IMR-90 (cell line): ENCODE measurements at regions not wholly inside any gene's neighbourhood (a gene's known extent, or its start where the extent isn't known, plus 50 kb on each side); places are given as distances from the start of the nearest gene placed in this dataset.

Experiments
- ATAC-seq: fragments of 200-7000 bp; cut with Tn5 transposase; 2 replicates; pipeline ENCODE4 v1.9.1; 2020; ENCODE audit warnings: low read depth, mild to moderate bottlenecking, moderate library complexity
- BruUV-seq: library from RNA; stranded (reverse); fragments of 400-500 nt; replicated peaks from 2 replicates; lab custom pipeline; 2021; lab: Mats Ljungman, UMichigan
- CTCF ChIA-PET: fragments of 300-600 bp; formaldehyde crosslinking; extraction: SDS; loops from one replicate; lab custom pipeline; 2021; ENCODE audit warnings: antibody characterized with exemption; lab: Yijun Ruan, JAX
- POLR2A ChIA-PET: fragments of 300-600 bp; sonication (Branson Sonifier 250); formaldehyde crosslinking; loops from one replicate; lab custom pipeline; 2022; ENCODE audit warnings: antibody characterized with exemption; ENCODE audit not compliant: unreplicated experiment; lab: Charles Lee
- DNase-seq: peaks from one replicate; pipeline ENCODE4 v3.0.0; 2013
- H2AFZ ChIP-seq: replicated peaks from 2 replicates; pipeline ENCODE3; 2013; ENCODE audit warnings: low read length, mild to moderate bottlenecking; ENCODE audit not compliant: poor library complexity
- H2AK5ac ChIP-seq: 2 replicates; pipeline ENCODE4 v1.6.1; 2013; ENCODE audit warnings: low read depth, low read length, inconsistent platforms
- H2AK9ac ChIP-seq: replicated peaks from 2 replicates; pipeline ENCODE3; 2013; ENCODE audit warnings: mild to moderate bottlenecking, low read depth, low read length, moderate library complexity; ENCODE audit not compliant: poor library complexity
- H2BK120ac ChIP-seq: 2 replicates; pipeline ENCODE4 v1.6.1; 2013; ENCODE audit warnings: low read depth, low read length, inconsistent platforms
- H2BK15ac ChIP-seq: 3 replicates; pipeline ENCODE4 v1.6.1; 2013; ENCODE audit warnings: low read depth, low read length, inconsistent platforms
- H2BK20ac ChIP-seq: 2 replicates; pipeline ENCODE4 v1.6.1; 2013; ENCODE audit warnings: low read depth, mild to moderate bottlenecking, inconsistent platforms, low read length, moderate library complexity
- H2BK5ac ChIP-seq: 2 replicates; pipeline ENCODE4 v1.6.1; 2013; ENCODE audit warnings: mild to moderate bottlenecking, low read depth, low read length, inconsistent platforms; ENCODE audit not compliant: poor library complexity, severe bottlenecking
- H3K14ac ChIP-seq: replicated peaks from 2 replicates; pipeline ENCODE4 v1.6.1; 2013; ENCODE audit warnings: low read depth, low read length, inconsistent platforms
- H3K18ac ChIP-seq: 2 replicates; pipeline ENCODE4 v1.6.1; 2013; ENCODE audit warnings: low read depth, low read length, control low read depth
- H3K23ac ChIP-seq: 2 replicates; pipeline ENCODE4 v1.6.1; 2013; ENCODE audit warnings: low read depth, low read length, inconsistent platforms
- H3K27ac ChIP-seq: 2 replicates; pipeline ENCODE4 v1.5.1; 2013; ENCODE audit warnings: mild to moderate bottlenecking, control low read depth, low read length; ENCODE audit not compliant: insufficient read depth
- H3K27me3 ChIP-seq: 2 replicates; pipeline ENCODE4 v1.6.1; 2013; ENCODE audit warnings: low read length; ENCODE audit not compliant: control insufficient read depth, insufficient read depth
- H3K36me3 ChIP-seq: 2 replicates; pipeline ENCODE4 v1.6.1; 2013; ENCODE audit warnings: low read length, mixed read lengths; ENCODE audit not compliant: control insufficient read depth, insufficient read depth
- H3K4ac ChIP-seq: 2 replicates; pipeline ENCODE4 v1.6.1; 2013; ENCODE audit warnings: low read depth, low read length, inconsistent platforms
- H3K4me1 ChIP-seq: 2 replicates; pipeline ENCODE4 v1.6.1; 2013; ENCODE audit warnings: low read length, mixed read lengths; ENCODE audit not compliant: control insufficient read depth, insufficient read depth
- H3K4me2 ChIP-seq: 2 replicates; pipeline ENCODE4 v1.6.1; 2013; ENCODE audit warnings: low read depth, mild to moderate bottlenecking, control low read depth, low read length, moderate library complexity
- H3K4me3 ChIP-seq: 2 replicates; pipeline ENCODE4 v1.5.1; 2013; ENCODE audit warnings: low read depth, mild to moderate bottlenecking, control low read depth, low read length, moderate library complexity; ENCODE audit not compliant: insufficient read depth
- H3K56ac ChIP-seq: 2 replicates; pipeline ENCODE4 v1.6.1; 2013; ENCODE audit warnings: low read length, inconsistent platforms; ENCODE audit not compliant: insufficient read depth; ENCODE audit errors: extremely low read depth
- H3K79me1 ChIP-seq, 2 experiments: 2 replicates each; pipeline ENCODE4 v1.6.1; 2013; ENCODE audit warnings: low read length in 2 of 2, inconsistent platforms in 1 of 2, low read depth in 1 of 2
- H3K9ac ChIP-seq: 2 replicates; pipeline ENCODE4 v1.6.1; 2013; ENCODE audit warnings: low read depth, low read length, control low read depth
- H3K9me1 ChIP-seq: 2 replicates; pipeline ENCODE4 v1.6.1; 2013; ENCODE audit warnings: low read length, inconsistent platforms; ENCODE audit not compliant: insufficient read depth
- H3K9me3 ChIP-seq: 2 replicates; pipeline ENCODE4 v1.6.1; 2013; ENCODE audit warnings: low read length; ENCODE audit not compliant: control insufficient read depth, insufficient read depth
- H4K20me1 ChIP-seq: 2 replicates; pipeline ENCODE4 v1.6.1; 2013; ENCODE audit warnings: low read length, inconsistent platforms; ENCODE audit not compliant: insufficient read depth
- H4K5ac ChIP-seq: 2 replicates; pipeline ENCODE4 v1.6.1; 2013; ENCODE audit warnings: mild to moderate bottlenecking, low read depth, low read length, control low read depth
- H4K8ac ChIP-seq, 2 experiments: 2 replicates each; pipeline ENCODE4 v1.6.1; 2013; ENCODE audit warnings: low read depth in 2 of 2, low read length in 2 of 2, control low read depth in 1 of 2, inconsistent platforms in 1 of 2
- H4K91ac ChIP-seq: 2 replicates; pipeline ENCODE4 v1.6.1; 2013; ENCODE audit warnings: low read depth, low read length, inconsistent platforms; ENCODE audit not compliant: insufficient read depth
- BHLHE40 ChIP-seq: fragments of 150-350 bp; IDR thresholded peaks from 2 replicates; pipeline ENCODE4 v1.6.1; 2016; ENCODE audit warnings: mild to moderate bottlenecking, low read depth, low read length
- CEBPB ChIP-seq: IDR thresholded peaks from 2 replicates; pipeline ENCODE4 v1.6.1; 2012; ENCODE audit warnings: low read depth, low read length, improper control_type of control experiment
- RAD21 ChIP-seq: IDR thresholded peaks from 2 replicates; pipeline ENCODE4 v1.6.1; 2012; ENCODE audit warnings: low read length, improper control_type of control experiment
- RCOR1 ChIP-seq: IDR thresholded peaks from 2 replicates; pipeline ENCODE4 v1.6.1; 2012; ENCODE audit warnings: mild to moderate bottlenecking, low read length, improper control_type of control experiment; ENCODE audit not compliant: insufficient replicate concordance
- RFX5 ChIP-seq: IDR thresholded peaks from 2 replicates; pipeline ENCODE4 v1.8.0; 2012; ENCODE audit warnings: low read depth, mild to moderate bottlenecking, low read length, moderate library complexity
- USF2 ChIP-seq: fragments of 150-350 bp; IDR thresholded peaks from 2 replicates; pipeline ENCODE4 v1.6.1; 2017; ENCODE audit warnings: mild to moderate bottlenecking, antibody characterized with exemption, low read length, low read depth
- WGBS, 2 experiments: methylation state at CpG; one replicate each; pipeline versions ENCODE4 v1.1.5 to v1.1.7; 2013; ENCODE audit warnings: missing lambda C conversion rate in 2 of 2; ENCODE audit not compliant: insufficient read length in 1 of 2; ENCODE audit errors: extremely low coverage in 2 of 2; 5-methylcytosine and 5-hydroxymethylcytosine counted together
- dilution Hi-C: fragments of 300-500 bp; cut with HindIII; formaldehyde crosslinking; loops from one replicate; pipeline ENCODE4 v1.14.3; 2018; ENCODE audit warnings: low sequenced_read_pairs; ENCODE audit not compliant: unreplicated experiment
- in situ Hi-C: fragments of 300-500 bp; cut with MboI; formaldehyde crosslinking; loops from 3 replicates; pipeline ENCODE4 v1.14.3; 2019; ENCODE audit warnings: low sequenced_read_pairs, inconsistent platforms, mixed read lengths
- intact Hi-C: fragments of 100-400 bp; cut with micrococcal nuclease; formaldehyde crosslinking; loops from 2 replicates; pipeline ENCODE4 v1.10.0; 2022

GRCh38 chr1:194289569-194290266 lies 1103.3 kb upstream of the B3GALT2 start:
- Histone ChIP-seq H4K5ac (no peak overlapping the region), H2AFZ (no peak overlapping the region), H3K4me3 (no peak overlapping the region), H3K18ac (no peak overlapping the region), H3K9me1 (no peaks in the 10 kb centered on the region), H2BK120ac (no peak overlapping the region), H3K4me1 (no peaks in the 10 kb centered on the region), H2AK5ac (no peak overlapping the region), H4K91ac (no peak overlapping the region), H3K9ac (no peak overlapping the region), H3K4ac (no peak overlapping the region), H3K79me1 (no peaks in the 10 kb centered on the region), H3K23ac (no peak overlapping the region), H3K4me2 (no peak overlapping the region), H4K20me1 (no peaks in the 10 kb centered on the region), H2BK5ac (no peak overlapping the region), H4K8ac (no peak overlapping the region), H3K56ac (no peak overlapping the region), H2BK15ac (no peak overlapping the region), H2AK9ac (no peak overlapping the region), H2BK20ac (no peak overlapping the region), H3K27ac (no peak overlapping the region), H3K36me3 (no peaks in the 10 kb centered on the region), H3K9me3 (no peaks in the 10 kb centered on the region), H3K14ac (no peak overlapping the region), H3K27me3 (no peaks in the 10 kb centered on the region)
- no TSS peak for BruUV-seq
- TF ChIP-seq USF2 (no peak), CEBPB (no peak), RAD21 (no peak), RFX5 (no peak), BHLHE40 (no peak), RCOR1 (no peak)
- ChIA-PET CTCF (no interaction called here), POLR2A (no interaction called here)
- intact Hi-C loops = loop anchor here (10.0 kb wide), 1 partner anchor 295 kb away; no protein-coding TSS in a partner anchor
- in situ Hi-C loops = loop anchor here (25.0 kb wide), 1 partner anchor 1102 kb away; the partner anchor contains the start of gene B3GALT2
- ATAC-seq (no peak), DNase-seq (no peak)
- dilution Hi-C loops = no loop called here
- WGBS, 2 experiments = no CpG with 5 or more reads among the region's 6 CpGs
